H1 (cell line): ENCODE measurements at regions not wholly inside any gene's neighbourhood (a gene's known extent, or its start where the extent isn't known, plus 50 kb on each side); places are given as distances from the start of the nearest gene placed in this dataset.

Source experiments
- CTCF ChIA-PET: fragments of 300-600 bp; sonication (Branson Sonifier 250); formaldehyde crosslinking; loops from one replicate; lab custom pipeline; 2021; ENCODE audit not compliant: partially characterized antibody; lab: Charles Lee
- POLR2A ChIA-PET: fragments of 300-600 bp; sonication (Branson Sonifier 250); formaldehyde crosslinking; loops from one replicate; lab custom pipeline; 2021; ENCODE audit warnings: inconsistent platforms; ENCODE audit not compliant: partially characterized antibody; lab: Charles Lee
- DNase-seq, 2 experiments: peaks; one replicate each; pipeline versions ENCODE4 v3.0.0 to v3.0.0-alpha.2; 2010 to 2022; ENCODE audit warnings: low spot score in 2 of 2, low read depth in 1 of 2, mixed read lengths in 1 of 2
- FAIRE-seq: peaks from 2 replicates; lab custom pipeline; 2011; peaks lifted over from hg19 to GRCh38; lab: Jason Lieb, UNC
- H2AFZ ChIP-seq: 2 replicates; pipeline ENCODE4 v1.8.1; 2012; ENCODE audit warnings: low read length, inconsistent platforms
- H2AK5ac ChIP-seq: 2 replicates; pipeline ENCODE4 v1.6.1; 2013; ENCODE audit warnings: low read depth, low read length
- H2BK120ac ChIP-seq: replicated peaks from 2 replicates; pipeline ENCODE3; 2013; ENCODE audit warnings: low read depth, low read length, inconsistent platforms
- H2BK12ac ChIP-seq: 2 replicates; pipeline ENCODE4 v1.6.1; 2013; ENCODE audit warnings: low read depth, low read length
- H2BK15ac ChIP-seq: 2 replicates; pipeline ENCODE4 v1.6.1; 2013; ENCODE audit warnings: low read length
- H2BK20ac ChIP-seq: 2 replicates; pipeline ENCODE4 v1.6.1; 2013; ENCODE audit warnings: low read length
- H2BK5ac ChIP-seq: 2 replicates; pipeline ENCODE4 v1.6.1; 2013; ENCODE audit warnings: low read depth, low read length
- H3K14ac ChIP-seq: 2 replicates; pipeline ENCODE4 v1.6.1; 2013; ENCODE audit warnings: inconsistent platforms; ENCODE audit not compliant: insufficient read length
- H3K18ac ChIP-seq: 2 replicates; pipeline ENCODE4 v1.6.1; 2013; ENCODE audit warnings: low read length; ENCODE audit errors: extremely low read depth
- H3K23ac ChIP-seq: 2 replicates; pipeline ENCODE4 v1.6.1; 2013; ENCODE audit warnings: inconsistent platforms; ENCODE audit not compliant: insufficient read length
- H3K23me2 ChIP-seq: 2 replicates; pipeline ENCODE4 v1.6.1; 2013; ENCODE audit warnings: low read depth, low read length
- H3K27ac ChIP-seq: 2 replicates; pipeline ENCODE4 v1.6.1; 2011; ENCODE audit warnings: low read depth, low read length, inconsistent platforms
- H3K27me3 ChIP-seq, 4 experiments: replicated peaks in 1 of 4; 1 replicate in 1 of 4; 2 replicates in 3 of 4; pipeline versions ENCODE4 v1.6.1 to v1.8.1; 2011 to 2013; ENCODE audit warnings: low read length in 3 of 4, mild to moderate bottlenecking in 3 of 4, inconsistent platforms in 2 of 4, mixed read lengths in 2 of 4, moderate library complexity in 1 of 4; ENCODE audit not compliant: control insufficient read depth in 3 of 4, insufficient read depth in 3 of 4; ENCODE audit errors: extremely low read depth in 1 of 4
- H3K36me3 ChIP-seq, 4 experiments: 2 replicates each; pipeline versions ENCODE4 v1.6.1 to v1.8.1; 2011 to 2013; ENCODE audit warnings: mild to moderate bottlenecking in 4 of 4, low read length in 3 of 4, moderate library complexity in 2 of 4, control low read depth in 1 of 4, inconsistent platforms in 1 of 4; ENCODE audit not compliant: insufficient read depth in 4 of 4, control insufficient read depth in 2 of 4
- H3K4ac ChIP-seq: replicated peaks from 2 replicates; pipeline ENCODE3; 2013; ENCODE audit warnings: low read length, low read depth, mixed read lengths, inconsistent platforms; ENCODE audit not compliant: insufficient read length
- H3K4me1 ChIP-seq, 4 experiments: replicated peaks in 1 of 4; 1 replicate in 1 of 4; 2 replicates in 3 of 4; pipeline versions ENCODE4 v1.6.1 to v1.8.1; 2011 to 2013; ENCODE audit warnings: low read length in 3 of 4, inconsistent platforms in 2 of 4, mixed read lengths in 1 of 4; ENCODE audit not compliant: insufficient read depth in 4 of 4, control insufficient read depth in 3 of 4
- H3K4me2 ChIP-seq, 2 experiments: 2 replicates each; pipeline versions ENCODE4 v1.6.1 to v1.8.1; 2011 to 2013; ENCODE audit warnings: low read depth in 2 of 2, low read length in 2 of 2, control low read depth in 1 of 2, inconsistent platforms in 1 of 2, mild to moderate bottlenecking in 1 of 2; ENCODE audit not compliant: insufficient read depth in 1 of 2
- H3K4me3 ChIP-seq, 4 experiments: fragments of 200-600, 300-600 bp in 1 of 4; sonication (generic), shearing (Covaris generic), sonication (Bioruptor Twin) in 1 of 4; 2 replicates each; pipeline versions ENCODE4 v1.5.1 to v1.8.1; 2011 to 2016; ENCODE audit warnings: low read length in 4 of 4, low read depth in 3 of 4, control low read depth in 2 of 4, inconsistent platforms in 2 of 4, mild to moderate bottlenecking in 2 of 4, mixed read lengths in 1 of 4, moderate library complexity in 1 of 4; ENCODE audit not compliant: insufficient read depth in 2 of 4; ENCODE audit errors: extremely low read depth in 1 of 4
- H3K56ac ChIP-seq: replicated peaks from 2 replicates; pipeline ENCODE3; 2013; ENCODE audit warnings: low read depth, mild to moderate bottlenecking, mixed read lengths, low read length, inconsistent platforms; ENCODE audit not compliant: insufficient read length
- H3K79me1 ChIP-seq: 2 replicates; pipeline ENCODE4 v1.6.1; 2013; ENCODE audit warnings: low read depth, low read length, control low read depth
- H3K79me2 ChIP-seq, 2 experiments: 2 replicates each; pipeline versions ENCODE4 v1.6.1 to v1.8.1; 2012 to 2013; ENCODE audit warnings: low read length in 2 of 2, mild to moderate bottlenecking in 2 of 2, inconsistent platforms in 1 of 2; ENCODE audit not compliant: insufficient read depth in 2 of 2, control insufficient read depth in 1 of 2
- H3K9ac ChIP-seq, 4 experiments: replicated peaks in 1 of 4; 1 replicate in 1 of 4; 2 replicates in 3 of 4; pipeline versions ENCODE4 v1.6.1 to v1.8.1; 2011 to 2013; ENCODE audit warnings: low read depth in 3 of 4, low read length in 3 of 4, control low read depth in 2 of 4, mild to moderate bottlenecking in 2 of 4, moderate library complexity in 2 of 4, inconsistent platforms in 1 of 4; ENCODE audit errors: extremely low read depth in 1 of 4
- H3K9me3 ChIP-seq, 2 experiments: 2 replicates each; pipeline versions ENCODE4 v1.6.1 to v1.8.1; 2012 to 2013; ENCODE audit warnings: mild to moderate bottlenecking in 2 of 2, moderate library complexity in 2 of 2, control low read depth in 1 of 2, inconsistent platforms in 1 of 2, low read depth in 1 of 2, low read length in 1 of 2, mixed read lengths in 1 of 2; ENCODE audit not compliant: insufficient read depth in 2 of 2
- H4K20me1 ChIP-seq, 2 experiments: replicated peaks in 1 of 2; 2 replicates each; pipeline versions ENCODE3 to v1.8.1; 2011 to 2013; ENCODE audit warnings: inconsistent platforms in 2 of 2, low read length in 2 of 2, mild to moderate bottlenecking in 1 of 2; ENCODE audit not compliant: insufficient read depth in 2 of 2, control insufficient read depth in 1 of 2
- H4K5ac ChIP-seq: 2 replicates; pipeline ENCODE4 v1.6.1; 2013; ENCODE audit warnings: low read length, low read depth, mixed read lengths, inconsistent platforms; ENCODE audit not compliant: insufficient read length
- H4K8ac ChIP-seq: 2 replicates; pipeline ENCODE4 v1.8.0; 2013; ENCODE audit warnings: mild to moderate bottlenecking, moderate library complexity, low read length, inconsistent platforms; ENCODE audit not compliant: insufficient read depth; ENCODE audit errors: extremely low read depth
- H4K91ac ChIP-seq: replicated peaks from 2 replicates; pipeline ENCODE3; 2013; ENCODE audit warnings: low read length, mixed read lengths, inconsistent platforms; ENCODE audit not compliant: insufficient read length
- BRCA1 ChIP-seq: IDR thresholded peaks from 2 replicates; pipeline ENCODE4 v1.6.1; 2012; ENCODE audit warnings: low read depth, low read length, improper control_type of control experiment
- CBX5 ChIP-seq: fragments of 300-800, 300-1000 bp; sonication (generic); IDR thresholded peaks from 2 replicates; pipeline ENCODE4 v1.7.1; 2016; ENCODE audit warnings: antibody characterized with exemption, low read length, low read depth
- CTBP2 ChIP-seq: IDR thresholded peaks from 2 replicates; pipeline ENCODE4 v1.7.0; 2011; ENCODE audit warnings: borderline replicate concordance, mild to moderate bottlenecking, moderate library complexity, mixed read lengths, low read length; ENCODE audit not compliant: insufficient read depth, insufficient read length
- E2F6 ChIP-seq: IDR thresholded peaks from 2 replicates; pipeline ENCODE4 v1.6.1; 2012; ENCODE audit warnings: inconsistent platforms
- HDAC2 ChIP-seq, 2 experiments: fragments of 300-600 bp in 1 of 2; sonication (generic) in 1 of 2; IDR thresholded peaks; 2 replicates each; pipeline ENCODE4 v1.6.1; 2011 to 2012; ENCODE audit warnings: low read depth in 2 of 2, low read length in 2 of 2, mild to moderate bottlenecking in 2 of 2, moderate library complexity in 2 of 2, borderline replicate concordance in 1 of 2, inconsistent platforms in 1 of 2
- KDM1A ChIP-seq: fragments of 200-600, 300-600 bp; sonication (generic); IDR thresholded peaks from 2 replicates; pipeline ENCODE4 v1.7.1; 2016; ENCODE audit warnings: mild to moderate bottlenecking, low read length, borderline replicate concordance
- KDM5A ChIP-seq: fragments of 200-600 bp; IDR thresholded peaks from 2 replicates; pipeline ENCODE4 v1.7.1; 2012; ENCODE audit warnings: mild to moderate bottlenecking, low read length, inconsistent platforms, mixed read lengths
- NRF1 ChIP-seq: IDR thresholded peaks from 2 replicates; pipeline ENCODE4 v1.6.1; 2011; ENCODE audit warnings: mild to moderate bottlenecking, low read depth, low read length, improper control_type of control experiment
- POLR2A ChIP-seq, 2 experiments: IDR thresholded peaks; 1 replicate in 1 of 2; 2 replicates in 1 of 2; pipeline ENCODE4 v1.6.1; 2011; ENCODE audit warnings: low read depth in 2 of 2, low read length in 2 of 2, mild to moderate bottlenecking in 2 of 2; ENCODE audit errors: control extremely low read depth in 1 of 2
- SIRT6 ChIP-seq: IDR thresholded peaks from one replicate; pipeline ENCODE4 v1.7.1; 2012; ENCODE audit warnings: low read length, inconsistent platforms
- TAF1 ChIP-seq: IDR thresholded peaks from 2 replicates; pipeline ENCODE4 v1.6.1; 2011; ENCODE audit warnings: mild to moderate bottlenecking, low read depth, low read length
- TCF12 ChIP-seq: IDR thresholded peaks from 2 replicates; pipeline ENCODE4 v1.6.1; 2011; ENCODE audit warnings: low read depth, mild to moderate bottlenecking, low read length
- WGBS, 2 experiments: shearing (Covaris generic) in 1 of 2; methylation state at CpG; one replicate each; pipeline versions ENCODE4 v1.1.6 to v1.1.7; 2013 to 2015; ENCODE audit warnings: low lambda C conversion rate in 2 of 2, mixed read lengths in 2 of 2, inconsistent platforms in 1 of 2, low coverage in 1 of 2, missing lambda C conversion rate in 1 of 2; ENCODE audit not compliant: insufficient replicate concordance in 2 of 2, insufficient coverage in 1 of 2, insufficient read length in 1 of 2; ENCODE audit errors: extremely low coverage in 1 of 2, missing lambda C conversion rate in 1 of 2; 5-methylcytosine and 5-hydroxymethylcytosine counted together

GRCh38 chr6:82741325-82741995, 324.2 kb downstream of the UBE3D start:
- CTCF ChIA-PET = interaction anchor here (1.7 kb wide), 1 partner anchor 37 kb away, joined by 3 read pairs; no protein-coding TSS in a partner anchor
- H4K8ac ChIP-seq = no peak overlapping the region
- H4K91ac ChIP-seq = no peak overlapping the region
- H3K56ac ChIP-seq = no peak overlapping the region
- no peak overlapping the region for H2BK12ac ChIP-seq
- H3K79me2 ChIP-seq = no peaks in the 10 kb centered on the region
- no peak overlapping the region for H2BK5ac ChIP-seq
- DNase-seq (no peak), FAIRE-seq (no peak)
- 100% methylated on average over 1 of the region's 1 CpG; no CpG with 5 or more reads in 1 of the 2 experiments for WGBS, 2 experiments
- H2AFZ ChIP-seq = no peak overlapping the region
- H2BK120ac ChIP-seq = no peak overlapping the region
- H3K23ac ChIP-seq = no peak overlapping the region
- no peak overlapping the region for H3K14ac ChIP-seq
- no peak overlapping the region for H3K9ac ChIP-seq
- peaks cover 0 to 8% (median 6%) of the 10 kb centered on the region in 4 experiments; a peak in 5 of 7 replicates for H3K4me1 ChIP-seq
- no peak overlapping the region for H4K5ac ChIP-seq
- H4K20me1 ChIP-seq = no peaks in the 10 kb centered on the region
- H3K27ac ChIP-seq = no peak overlapping the region
- TF ChIP-seq POLR2A (IDR thresholded peaks at IDR 0.05; ENCODE audit: control extremely low read depth in 1 of 2, low read depth in 2 of 2, low read length in 2 of 2) (no peak), HDAC2 (IDR thresholded peaks at IDR 0.05; ENCODE audit: borderline replicate concordance in 1 of 2, low read depth in 2 of 2, low read length in 2 of 2) (peak in 1 of 2 experiments; percentile 73; a peak in 1 of 4 replicates), KDM1A (peak; percentile 82), KDM5A (no peak), E2F6 (no peak), SIRT6 (no peak), CTBP2 (no peak), BRCA1 (no peak), TAF1 (no peak), TCF12 (no peak), CBX5 (no peak), NRF1 (no peak)
- POLR2A ChIA-PET = interaction anchor here (0.6 kb wide), 1 partner anchor 313 kb away, joined by 4 read pairs; no protein-coding TSS in a partner anchor
- H2BK20ac ChIP-seq = no peak overlapping the region
- H3K23me2 ChIP-seq = no peaks in the 10 kb centered on the region
- no peak overlapping the region for H2AK5ac ChIP-seq
- H3K79me1 ChIP-seq = no peaks in the 10 kb centered on the region
- no peaks in the 10 kb centered on the region for H3K27me3 ChIP-seq
- H3K4me2 ChIP-seq = no peak overlapping the region
- no peaks in the 10 kb centered on the region for H3K36me3 ChIP-seq
- no peaks in the 10 kb centered on the region for H3K9me3 ChIP-seq
- no peak overlapping the region for H3K4me3 ChIP-seq
- H2BK15ac ChIP-seq = no peak overlapping the region
- no peak overlapping the region for H3K18ac ChIP-seq
- no peak overlapping the region for H3K4ac ChIP-seq
